CD14-positive monocyte (primary cell): ENCODE measurements at regions not wholly inside any gene's neighbourhood (a gene's known extent, or its start where the extent isn't known, plus 50 kb on each side); places are given as distances from the start of the nearest gene placed in this dataset.

Experiments
- DNase-seq, 3 donors: peaks; one replicate each; pipeline ENCODE4 v3.0.0-alpha.2; 2011 to 2022
- H2AFZ ChIP-seq: 2 replicates; pipeline ENCODE4 v1.6.0; 2012; ENCODE audit warnings: mild to moderate bottlenecking, low read depth, low read length, inconsistent platforms; ENCODE audit not compliant: insufficient read depth, poor library complexity, severe bottlenecking
- H3K27ac ChIP-seq, 2 donors: 1 replicate in 1 of 2; 2 replicates in 1 of 2; pipeline ENCODE4 v1.5.1; 2012 to 2013; ENCODE audit warnings: low read length in 2 of 2, control low read depth in 1 of 2, inconsistent platforms in 1 of 2, low read depth in 1 of 2, mild to moderate bottlenecking in 1 of 2
- H3K27me3 ChIP-seq, 2 donors: one replicate each; pipeline versions ENCODE4 v1.6.0 to v1.6.1; 2011 to 2013; ENCODE audit warnings: low read length in 2 of 2; ENCODE audit not compliant: control insufficient read depth in 2 of 2, insufficient read depth in 2 of 2
- H3K36me3 ChIP-seq, 2 donors: replicated peaks in 1 of 2; 1 replicate in 1 of 2; 2 replicates in 1 of 2; pipeline versions ENCODE4 v1.5.1 to v1.6.1; 2012 to 2013; ENCODE audit warnings: low read length in 2 of 2, control low read depth in 1 of 2, inconsistent platforms in 1 of 2, mild to moderate bottlenecking in 1 of 2; ENCODE audit not compliant: insufficient read depth in 2 of 2, control insufficient read depth in 1 of 2
- H3K4me1 ChIP-seq, 2 donors: 1 replicate in 1 of 2; 2 replicates in 1 of 2; pipeline versions ENCODE4 v1.5.1 to v1.6.1; 2012 to 2013; ENCODE audit warnings: low read length in 2 of 2, control low read depth in 1 of 2, inconsistent platforms in 1 of 2, mild to moderate bottlenecking in 1 of 2, moderate library complexity in 1 of 2; ENCODE audit not compliant: insufficient read depth in 2 of 2, control insufficient read depth in 1 of 2
- H3K4me2 ChIP-seq: replicated peaks from 2 replicates; pipeline ENCODE3; 2012; ENCODE audit warnings: low read length, moderate library complexity, mild to moderate bottlenecking; ENCODE audit not compliant: poor library complexity, severe bottlenecking; ENCODE audit errors: extremely low read depth
- H3K4me3 ChIP-seq, 3 experiments: fragments of 200-600 bp in 1 of 3; sonication (generic) in 1 of 3; replicated peaks in 1 of 3; 1 replicate in 2 of 3; 2 replicates in 1 of 3; pipeline ENCODE4 v1.5.1; 2011 to 2013; ENCODE audit warnings: low read length in 3 of 3, mild to moderate bottlenecking in 3 of 3, control low read depth in 2 of 3, low read depth in 2 of 3, inconsistent platforms in 1 of 3, moderate library complexity in 1 of 3
- H3K79me2 ChIP-seq: 2 replicates; pipeline ENCODE4 v1.6.0; 2012; ENCODE audit warnings: mild to moderate bottlenecking, control low read depth, inconsistent platforms, low read length, moderate library complexity; ENCODE audit not compliant: insufficient read depth
- H3K9ac ChIP-seq: 2 replicates; pipeline ENCODE4 v1.6.0; 2017; ENCODE audit warnings: low read length, mild to moderate bottlenecking; ENCODE audit not compliant: insufficient read depth, poor library complexity, severe bottlenecking
- H3K9me3 ChIP-seq, 2 donors: replicated peaks in 1 of 2; 1 replicate in 1 of 2; 2 replicates in 1 of 2; pipeline versions ENCODE4 v1.5.1 to v1.6.1; 2012 to 2013; ENCODE audit warnings: low read length in 2 of 2, control low read depth in 1 of 2; ENCODE audit not compliant: control insufficient read depth in 1 of 2, insufficient read depth in 1 of 2
- H4K20me1 ChIP-seq: 2 replicates; pipeline ENCODE4 v1.6.0; 2012; ENCODE audit warnings: mild to moderate bottlenecking, low read length, control low read depth, moderate library complexity; ENCODE audit not compliant: insufficient read depth
- H3K27ac Mint-ChIP-seq, 7 donors: one replicate each; pipeline ENCODE4 v1.8.0; 2020; ENCODE audit warnings: mild to moderate bottlenecking in 7 of 7, mixed read lengths in 7 of 7, moderate library complexity in 6 of 7, inconsistent platforms in 2 of 7
- H3K27me3 Mint-ChIP-seq, 3 donors: one replicate each; pipeline ENCODE4 v1.8.0; 2021 to 2022; ENCODE audit warnings: low read depth in 3 of 3, mild to moderate bottlenecking in 3 of 3, mixed read lengths in 3 of 3, moderate library complexity in 3 of 3, inconsistent platforms in 1 of 3
- H3K36me3 Mint-ChIP-seq, 2 donors: one replicate each; pipeline ENCODE4 v1.8.0; 2020; ENCODE audit warnings: mixed read lengths in 2 of 2, inconsistent platforms in 1 of 2, mild to moderate bottlenecking in 1 of 2
- H3K4me1 Mint-ChIP-seq: one replicate; pipeline ENCODE4 v1.8.0; 2020; ENCODE audit warnings: mild to moderate bottlenecking, mixed read lengths
- H3K4me3 Mint-ChIP-seq, 2 donors: one replicate each; pipeline ENCODE4 v1.8.0; 2020; ENCODE audit warnings: mild to moderate bottlenecking in 2 of 2, mixed read lengths in 2 of 2, moderate library complexity in 1 of 2
- H3K9me3 Mint-ChIP-seq, 7 donors: one replicate each; pipeline ENCODE4 v1.8.0; 2020 to 2022; ENCODE audit warnings: mixed read lengths in 7 of 7, mild to moderate bottlenecking in 6 of 7, moderate library complexity in 6 of 7, inconsistent platforms in 2 of 7
- whole genome bisulfite sequencing: methylation state at CpG from one replicate; pipeline ENCODE4 v1.1.5; 2013; ENCODE audit warnings: missing lambda C conversion rate; ENCODE audit not compliant: insufficient coverage; 5-methylcytosine and 5-hydroxymethylcytosine counted together
- intact Hi-C, 2 donors: fragments of 100-400 bp; cut with micrococcal nuclease; formaldehyde crosslinking; loops; one replicate each; pipeline versions ENCODE4 v1.15.0 to v1.15.1; 2023
- TF ChIP-seq, protein P1 (sequence below): fragments of 200-600 bp; IDR thresholded peaks from one replicate; pipeline ENCODE4 v1.8.0; 2022; ENCODE audit warnings: antibody characterized with exemption, mild to moderate bottlenecking

DNA sequence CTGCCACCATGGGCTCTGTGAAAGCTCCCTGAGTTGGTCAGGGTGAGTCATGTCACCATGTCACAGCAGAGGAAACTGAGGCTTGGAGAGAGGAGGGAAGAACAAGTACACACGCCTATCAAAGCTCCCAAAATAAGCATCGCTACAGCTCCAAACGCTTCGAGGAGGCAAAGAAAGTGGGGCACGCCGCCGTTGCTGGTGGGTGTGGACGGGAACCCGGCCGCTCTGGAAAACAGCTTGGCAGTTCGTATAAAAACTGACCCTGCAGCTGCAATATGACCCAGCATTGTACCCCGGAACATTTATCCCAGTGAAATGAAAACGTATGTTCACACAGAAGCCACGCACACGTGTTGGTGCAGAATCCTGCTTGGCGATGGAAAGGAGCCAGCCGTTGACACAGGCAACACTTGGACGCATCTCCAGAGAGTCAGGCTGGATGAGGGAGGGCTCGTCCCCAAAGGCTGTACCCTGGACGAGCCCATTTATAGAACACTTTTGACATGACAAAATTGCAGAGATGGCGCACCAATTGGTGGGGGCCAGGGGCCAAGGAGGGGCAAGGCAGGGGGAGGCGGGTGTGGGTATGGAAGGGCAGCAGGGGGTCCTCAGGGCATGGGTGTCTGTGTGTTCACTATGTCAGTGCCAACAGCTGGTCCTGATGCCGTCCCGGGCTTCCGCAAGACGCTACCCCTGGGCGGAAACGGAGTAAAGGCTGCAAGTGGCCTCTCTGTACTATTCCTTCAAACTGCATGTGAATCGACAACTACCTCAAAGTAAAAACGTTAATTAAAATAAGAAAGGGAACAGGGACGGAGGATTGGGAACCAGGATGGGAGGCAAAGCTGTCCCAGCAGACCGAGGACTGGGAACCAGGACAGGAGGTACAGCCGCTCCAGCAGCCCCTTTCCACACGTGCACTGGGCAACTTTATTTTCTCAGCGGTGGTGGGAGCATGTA, 173.0 kb downstream of the OLFM1 start:
- H4K20me1 ChIP-seq = no peaks in the 10 kb centered on the region
- TF ChIP-seq, protein P1, sequence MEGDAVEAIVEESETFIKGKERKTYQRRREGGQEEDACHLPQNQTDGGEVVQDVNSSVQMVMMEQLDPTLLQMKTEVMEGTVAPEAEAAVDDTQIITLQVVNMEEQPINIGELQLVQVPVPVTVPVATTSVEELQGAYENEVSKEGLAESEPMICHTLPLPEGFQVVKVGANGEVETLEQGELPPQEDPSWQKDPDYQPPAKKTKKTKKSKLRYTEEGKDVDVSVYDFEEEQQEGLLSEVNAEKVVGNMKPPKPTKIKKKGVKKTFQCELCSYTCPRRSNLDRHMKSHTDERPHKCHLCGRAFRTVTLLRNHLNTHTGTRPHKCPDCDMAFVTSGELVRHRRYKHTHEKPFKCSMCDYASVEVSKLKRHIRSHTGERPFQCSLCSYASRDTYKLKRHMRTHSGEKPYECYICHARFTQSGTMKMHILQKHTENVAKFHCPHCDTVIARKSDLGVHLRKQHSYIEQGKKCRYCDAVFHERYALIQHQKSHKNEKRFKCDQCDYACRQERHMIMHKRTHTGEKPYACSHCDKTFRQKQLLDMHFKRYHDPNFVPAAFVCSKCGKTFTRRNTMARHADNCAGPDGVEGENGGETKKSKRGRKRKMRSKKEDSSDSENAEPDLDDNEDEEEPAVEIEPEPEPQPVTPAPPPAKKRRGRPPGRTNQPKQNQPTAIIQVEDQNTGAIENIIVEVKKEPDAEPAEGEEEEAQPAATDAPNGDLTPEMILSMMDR = no peak
- no peak overlapping the region for H3K9ac ChIP-seq
- H3K27me3 ChIP-seq = no peaks in the 10 kb centered on the region
- H3K4me2 ChIP-seq = no peak overlapping the region
- peaks cover 0 to 3% (median 0%) of the 10 kb centered on the region in 7 donors for H3K9me3 Mint-ChIP-seq
- H3K27me3 Mint-ChIP-seq = peaks cover 0 to 4% (median 2%) of the 10 kb centered on the region in 3 donors
- no peak overlapping the region for H3K4me3 Mint-ChIP-seq
- no peak overlapping the region for H2AFZ ChIP-seq
- H3K4me1 Mint-ChIP-seq = no peaks in the 10 kb centered on the region
- H3K27ac ChIP-seq = no peak overlapping the region
- DNase-seq = no peak
- no peak overlapping the region for H3K27ac Mint-ChIP-seq
- intact Hi-C loops = no loop called here
- no peaks in the 10 kb centered on the region for H3K36me3 ChIP-seq
- no peaks in the 10 kb centered on the region for H3K36me3 Mint-ChIP-seq
- WGBS = 87% methylated on average over 26 of the region's 35 CpGs
- no peaks in the 10 kb centered on the region for H3K9me3 ChIP-seq
- no peaks in the 10 kb centered on the region for H3K4me1 ChIP-seq
- H3K4me3 ChIP-seq = no peak overlapping the region
- no peaks in the 10 kb centered on the region for H3K79me2 ChIP-seq

DNA sequence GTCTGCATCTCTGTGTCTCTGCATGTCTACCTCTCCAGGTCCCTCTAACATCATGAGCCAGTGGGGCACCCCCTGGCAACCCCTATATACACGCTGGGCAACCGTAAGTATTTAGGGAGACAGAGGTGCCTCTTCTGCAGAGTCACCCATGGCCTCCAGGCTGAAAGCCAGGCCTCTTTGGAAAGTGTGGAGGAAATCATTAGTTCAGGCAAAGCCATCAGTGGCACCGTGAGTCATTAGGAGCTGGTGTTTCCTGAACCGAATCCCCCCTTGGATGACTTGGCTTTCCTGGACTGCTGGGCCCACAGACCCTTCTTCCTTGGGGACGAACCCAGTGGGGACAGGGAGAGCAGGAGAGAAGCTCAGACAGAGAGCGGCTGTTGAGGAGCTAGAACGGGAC, 174.8 kb downstream of the OLFM1 start:
- H3K4me3 ChIP-seq = no peak overlapping the region
- H3K4me1 ChIP-seq = no peaks in the 10 kb centered on the region
- TF ChIP-seq, protein P1 = no peak
- no peak overlapping the region for H3K4me2 ChIP-seq
- H3K27me3 Mint-ChIP-seq = peaks cover 2 to 5% (median 4%) of the 10 kb centered on the region in 3 donors
- H2AFZ ChIP-seq = no peak overlapping the region
- H3K9ac ChIP-seq = no peak overlapping the region
- H3K27ac Mint-ChIP-seq = no peak overlapping the region
- H3K36me3 Mint-ChIP-seq = no peaks in the 10 kb centered on the region
- no peaks in the 10 kb centered on the region for H4K20me1 ChIP-seq
- peaks cover 0 to 3% (median 0%) of the 10 kb centered on the region in 7 donors for H3K9me3 Mint-ChIP-seq
- DNase-seq = no peak
- no peaks in the 10 kb centered on the region for H3K36me3 ChIP-seq
- no peak overlapping the region for H3K27ac ChIP-seq
- H3K4me1 Mint-ChIP-seq = no peaks in the 10 kb centered on the region
- intact Hi-C loops = no loop called here
- H3K9me3 ChIP-seq = no peaks in the 10 kb centered on the region
- H3K27me3 ChIP-seq = no peaks in the 10 kb centered on the region
- WGBS = 40% methylated on average over 4 of the region's 7 CpGs
- H3K4me3 Mint-ChIP-seq = no peak overlapping the region
- H3K79me2 ChIP-seq = no peaks in the 10 kb centered on the region
